ENCODE measurements at regions not wholly inside any gene's neighbourhood (a gene's known extent, or its start where the extent isn't known, plus 50 kb on each side); places are given as distances from the start of the nearest gene placed in this dataset.

GRCh38 chr2:139909136-139909535, 1128.9 kb upstream of the NXPH2 start:
- Histone ChIP-seq H3K9me3 (ENCODE audit: control insufficient read depth in 4 of 4, low read length in 3 of 4) (no peaks in the 10 kb centered on the region), H3K4me1 (ENCODE audit: control insufficient read depth in 4 of 4, insufficient read depth in 4 of 4, low read length in 3 of 4) (no peaks in the 10 kb centered on the region), H3K4me3 (ENCODE audit: low read depth in 1 of 3, low read length in 3 of 3) (no peak overlapping the region), H3K36me3 (ENCODE audit: control insufficient read depth in 4 of 4, insufficient read depth in 3 of 4, low read depth in 1 of 4, low read length in 3 of 4) (no peaks in the 10 kb centered on the region), H3K27me3 (ENCODE audit: control insufficient read depth in 4 of 4, insufficient read depth in 4 of 4, low read length in 3 of 4) (no peaks in the 10 kb centered on the region), H3K27ac (ENCODE audit: low read depth in 1 of 2, low read length in 2 of 2) (no peak overlapping the region), H3K9ac (ENCODE audit: low read depth in 1 of 2, low read length in 2 of 2) (no peak overlapping the region)
- 38% methylated on average over 3 of the region's 3 CpGs for WGBS
- DNase-seq (ENCODE audit: low spot score): no peak
- TF ChIP-seq, protein P1, sequence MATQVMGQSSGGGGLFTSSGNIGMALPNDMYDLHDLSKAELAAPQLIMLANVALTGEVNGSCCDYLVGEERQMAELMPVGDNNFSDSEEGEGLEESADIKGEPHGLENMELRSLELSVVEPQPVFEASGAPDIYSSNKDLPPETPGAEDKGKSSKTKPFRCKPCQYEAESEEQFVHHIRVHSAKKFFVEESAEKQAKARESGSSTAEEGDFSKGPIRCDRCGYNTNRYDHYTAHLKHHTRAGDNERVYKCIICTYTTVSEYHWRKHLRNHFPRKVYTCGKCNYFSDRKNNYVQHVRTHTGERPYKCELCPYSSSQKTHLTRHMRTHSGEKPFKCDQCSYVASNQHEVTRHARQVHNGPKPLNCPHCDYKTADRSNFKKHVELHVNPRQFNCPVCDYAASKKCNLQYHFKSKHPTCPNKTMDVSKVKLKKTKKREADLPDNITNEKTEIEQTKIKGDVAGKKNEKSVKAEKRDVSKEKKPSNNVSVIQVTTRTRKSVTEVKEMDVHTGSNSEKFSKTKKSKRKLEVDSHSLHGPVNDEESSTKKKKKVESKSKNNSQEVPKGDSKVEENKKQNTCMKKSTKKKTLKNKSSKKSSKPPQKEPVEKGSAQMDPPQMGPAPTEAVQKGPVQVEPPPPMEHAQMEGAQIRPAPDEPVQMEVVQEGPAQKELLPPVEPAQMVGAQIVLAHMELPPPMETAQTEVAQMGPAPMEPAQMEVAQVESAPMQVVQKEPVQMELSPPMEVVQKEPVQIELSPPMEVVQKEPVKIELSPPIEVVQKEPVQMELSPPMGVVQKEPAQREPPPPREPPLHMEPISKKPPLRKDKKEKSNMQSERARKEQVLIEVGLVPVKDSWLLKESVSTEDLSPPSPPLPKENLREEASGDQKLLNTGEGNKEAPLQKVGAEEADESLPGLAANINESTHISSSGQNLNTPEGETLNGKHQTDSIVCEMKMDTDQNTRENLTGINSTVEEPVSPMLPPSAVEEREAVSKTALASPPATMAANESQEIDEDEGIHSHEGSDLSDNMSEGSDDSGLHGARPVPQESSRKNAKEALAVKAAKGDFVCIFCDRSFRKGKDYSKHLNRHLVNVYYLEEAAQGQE (IDR thresholded peaks at IDR 0.05): no peak
- TF ChIP-seq YY1 (IDR thresholded peaks at IDR 0.05) (no peak), HNF4G (IDR thresholded peaks at IDR 0.05) (no peak), TAF1 (conservative IDR thresholded peaks at IDR 0.05) (no peak), GABPA (IDR thresholded peaks at IDR 0.05 in 1 of 2, conservative IDR thresholded peaks at IDR 0.05 in 1 of 2) (no peak), EGR1 (IDR thresholded peaks at IDR 0.05; ENCODE audit: low read depth in 2 of 2) (no peak), NR2F2 (IDR thresholded peaks at IDR 0.05) (no peak), FOXA2 (IDR thresholded peaks at IDR 0.05) (no peak), RAD21 (IDR thresholded peaks at IDR 0.05) (no peak), CTCF (IDR thresholded peaks at IDR 0.05; ENCODE audit: low read depth, low read length, missing input control) (no peak), RXRA (IDR thresholded peaks at IDR 0.05) (no peak), FOXA1 (IDR thresholded peaks at IDR 0.05) (no peak), HNF4A (conservative IDR thresholded peaks at IDR 0.05) (no peak), ZBTB33 (IDR thresholded peaks at IDR 0.05) (no peak)

GRCh38 chr2:139905624-139906023, 1125.4 kb upstream of the NXPH2 start:
- H3K4me3 ChIP-seq (ENCODE audit: low read depth in 1 of 3, low read length in 3 of 3): no peak overlapping the region
- whole genome bisulfite sequencing: 64% methylated on average over 2 of the region's 2 CpGs
- H3K9ac ChIP-seq (ENCODE audit: low read depth in 1 of 2, low read length in 2 of 2): no peak overlapping the region
- no peak overlapping the region for H3K27ac ChIP-seq (ENCODE audit: low read depth in 1 of 2, low read length in 2 of 2)
- no peaks in the 10 kb centered on the region for H3K27me3 ChIP-seq (ENCODE audit: control insufficient read depth in 4 of 4, insufficient read depth in 4 of 4, low read length in 3 of 4)
- DNase-seq (ENCODE audit: low spot score): no peak
- no peaks in the 10 kb centered on the region for H3K9me3 ChIP-seq (ENCODE audit: control insufficient read depth in 4 of 4, low read length in 3 of 4)
- H3K4me1 ChIP-seq (ENCODE audit: control insufficient read depth in 4 of 4, insufficient read depth in 4 of 4, low read length in 3 of 4): no peaks in the 10 kb centered on the region
- no peaks in the 10 kb centered on the region for H3K36me3 ChIP-seq (ENCODE audit: control insufficient read depth in 4 of 4, insufficient read depth in 3 of 4, low read depth in 1 of 4, low read length in 3 of 4)
- TF ChIP-seq TAF1 (conservative IDR thresholded peaks at IDR 0.05) (no peak), HNF4G (IDR thresholded peaks at IDR 0.05) (no peak), EGR1 (IDR thresholded peaks at IDR 0.05; ENCODE audit: low read depth in 2 of 2) (no peak), CTCF (IDR thresholded peaks at IDR 0.05; ENCODE audit: low read depth, low read length, missing input control) (no peak), RXRA (IDR thresholded peaks at IDR 0.05) (no peak), YY1 (IDR thresholded peaks at IDR 0.05) (no peak), SP1 (IDR thresholded peaks at IDR 0.05) (no peak), GABPA (IDR thresholded peaks at IDR 0.05 in 1 of 2, conservative IDR thresholded peaks at IDR 0.05 in 1 of 2) (no peak), RAD21 (IDR thresholded peaks at IDR 0.05) (no peak), FOXA2 (IDR thresholded peaks at IDR 0.05) (no peak), ZBTB33 (IDR thresholded peaks at IDR 0.05) (no peak), FOXA1 (IDR thresholded peaks at IDR 0.05) (no peak)
- TF ChIP-seq, protein P1 (IDR thresholded peaks at IDR 0.05): no peak

Measured in liver (tissue), 8 donors.